ENCODE measurements at regions not wholly inside any gene's neighbourhood (a gene's known extent, or its start where the extent isn't known, plus 50 kb on each side); places are given as distances from the start of the nearest gene placed in this dataset.

DNA sequence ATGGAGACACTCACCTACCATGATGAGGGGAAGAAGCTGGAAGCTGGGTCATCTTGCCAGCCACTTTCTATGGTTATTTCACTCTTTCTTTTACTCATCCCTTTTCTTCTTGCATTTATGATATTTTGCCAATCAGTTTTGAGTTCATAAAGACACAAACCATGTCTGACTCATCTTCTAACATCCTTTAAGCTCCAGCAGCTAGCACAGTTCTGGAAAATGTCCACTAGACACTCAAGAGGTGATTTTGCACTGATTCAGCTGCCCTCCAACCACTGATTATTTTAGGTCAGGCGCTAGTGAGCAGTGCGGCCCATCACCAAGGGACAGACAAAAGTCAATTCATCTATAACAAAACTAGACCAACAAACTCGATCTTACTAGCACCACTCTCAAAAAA, 537.1 kb upstream of the ID2 start:
- TF ChIP-seq RAD21 (IDR thresholded peaks at IDR 0.05; ENCODE audit: low read depth) (no peak), FOXM1 (IDR thresholded peaks at IDR 0.05; ENCODE audit: borderline replicate concordance, low read depth) (no peak), TAF1 (IDR thresholded peaks at IDR 0.05; ENCODE audit: low read depth) (no peak)

DNA sequence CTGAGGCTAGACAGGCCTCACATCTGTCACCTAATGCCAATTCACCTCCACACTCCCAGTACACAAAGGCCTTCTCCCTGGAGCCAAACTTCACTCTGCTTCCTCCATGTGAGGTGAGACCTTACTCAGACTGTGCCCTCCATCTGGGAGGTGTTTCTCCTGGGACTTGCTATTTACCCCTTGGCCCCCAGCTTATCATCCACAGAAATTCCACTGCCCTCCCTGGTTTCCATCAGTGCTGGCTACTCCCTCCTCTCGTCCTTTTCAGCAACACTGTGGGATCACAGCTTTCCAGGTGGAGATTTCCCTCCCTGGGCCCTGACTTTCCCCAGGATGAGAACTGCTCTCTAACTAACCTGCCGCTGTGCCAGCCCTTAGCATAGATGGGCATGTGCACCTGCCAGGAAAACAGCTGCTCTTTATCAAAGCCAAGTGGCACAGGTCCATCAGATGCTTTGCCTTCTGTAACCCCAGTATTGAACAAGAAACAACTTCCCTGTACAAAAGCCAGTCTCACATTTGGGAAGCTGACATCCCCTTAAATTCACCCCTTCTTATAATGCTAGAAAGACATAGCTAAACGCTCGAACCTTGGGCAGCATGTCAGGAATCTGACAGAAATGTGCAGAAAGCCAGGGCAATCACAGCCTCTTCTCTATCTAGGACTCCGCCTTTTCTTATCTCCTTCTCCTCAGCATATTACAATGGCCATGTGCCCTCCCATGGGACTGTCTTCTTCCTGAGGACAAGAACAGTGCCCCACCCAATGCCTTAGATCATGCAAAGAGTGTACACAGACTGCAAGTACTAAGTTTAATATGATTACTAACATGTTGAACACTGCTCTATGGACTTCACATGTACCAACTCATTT, 535.5 kb upstream of the ID2 start:
- TF ChIP-seq TAF1 (IDR thresholded peaks at IDR 0.05; ENCODE audit: low read depth) (no peak), EP300 (IDR thresholded peaks at IDR 0.05; ENCODE audit: borderline replicate concordance) (no peak), EGR1 (IDR thresholded peaks at IDR 0.05) (no peak), FOXM1 (IDR thresholded peaks at IDR 0.05; ENCODE audit: borderline replicate concordance, low read depth) (no peak), TEAD4 (IDR thresholded peaks at IDR 0.05) (no peak), NFIC (IDR thresholded peaks at IDR 0.05) (no peak), CEBPB (IDR thresholded peaks at IDR 0.05) (no peak), TCF12 (IDR thresholded peaks at IDR 0.05; ENCODE audit: low read depth) (no peak), YY1 (IDR thresholded peaks at IDR 0.05; ENCODE audit: low read depth) (no peak), CREB1 (IDR thresholded peaks at IDR 0.05; ENCODE audit: low read depth) (no peak), ZBTB7A (IDR thresholded peaks at IDR 0.05; ENCODE audit: low read depth) (no peak), RAD21 (IDR thresholded peaks at IDR 0.05; ENCODE audit: low read depth) (no peak)
- TF ChIP-seq, protein P1, sequence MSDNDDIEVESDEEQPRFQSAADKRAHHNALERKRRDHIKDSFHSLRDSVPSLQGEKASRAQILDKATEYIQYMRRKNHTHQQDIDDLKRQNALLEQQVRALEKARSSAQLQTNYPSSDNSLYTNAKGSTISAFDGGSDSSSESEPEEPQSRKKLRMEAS (IDR thresholded peaks at IDR 0.05), result no peak
- TF ChIP-seq, protein P2, sequence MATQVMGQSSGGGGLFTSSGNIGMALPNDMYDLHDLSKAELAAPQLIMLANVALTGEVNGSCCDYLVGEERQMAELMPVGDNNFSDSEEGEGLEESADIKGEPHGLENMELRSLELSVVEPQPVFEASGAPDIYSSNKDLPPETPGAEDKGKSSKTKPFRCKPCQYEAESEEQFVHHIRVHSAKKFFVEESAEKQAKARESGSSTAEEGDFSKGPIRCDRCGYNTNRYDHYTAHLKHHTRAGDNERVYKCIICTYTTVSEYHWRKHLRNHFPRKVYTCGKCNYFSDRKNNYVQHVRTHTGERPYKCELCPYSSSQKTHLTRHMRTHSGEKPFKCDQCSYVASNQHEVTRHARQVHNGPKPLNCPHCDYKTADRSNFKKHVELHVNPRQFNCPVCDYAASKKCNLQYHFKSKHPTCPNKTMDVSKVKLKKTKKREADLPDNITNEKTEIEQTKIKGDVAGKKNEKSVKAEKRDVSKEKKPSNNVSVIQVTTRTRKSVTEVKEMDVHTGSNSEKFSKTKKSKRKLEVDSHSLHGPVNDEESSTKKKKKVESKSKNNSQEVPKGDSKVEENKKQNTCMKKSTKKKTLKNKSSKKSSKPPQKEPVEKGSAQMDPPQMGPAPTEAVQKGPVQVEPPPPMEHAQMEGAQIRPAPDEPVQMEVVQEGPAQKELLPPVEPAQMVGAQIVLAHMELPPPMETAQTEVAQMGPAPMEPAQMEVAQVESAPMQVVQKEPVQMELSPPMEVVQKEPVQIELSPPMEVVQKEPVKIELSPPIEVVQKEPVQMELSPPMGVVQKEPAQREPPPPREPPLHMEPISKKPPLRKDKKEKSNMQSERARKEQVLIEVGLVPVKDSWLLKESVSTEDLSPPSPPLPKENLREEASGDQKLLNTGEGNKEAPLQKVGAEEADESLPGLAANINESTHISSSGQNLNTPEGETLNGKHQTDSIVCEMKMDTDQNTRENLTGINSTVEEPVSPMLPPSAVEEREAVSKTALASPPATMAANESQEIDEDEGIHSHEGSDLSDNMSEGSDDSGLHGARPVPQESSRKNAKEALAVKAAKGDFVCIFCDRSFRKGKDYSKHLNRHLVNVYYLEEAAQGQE (IDR thresholded peaks at IDR 0.05; ENCODE audit: low read depth), result no peak
- TF ChIP-seq, protein P3, sequence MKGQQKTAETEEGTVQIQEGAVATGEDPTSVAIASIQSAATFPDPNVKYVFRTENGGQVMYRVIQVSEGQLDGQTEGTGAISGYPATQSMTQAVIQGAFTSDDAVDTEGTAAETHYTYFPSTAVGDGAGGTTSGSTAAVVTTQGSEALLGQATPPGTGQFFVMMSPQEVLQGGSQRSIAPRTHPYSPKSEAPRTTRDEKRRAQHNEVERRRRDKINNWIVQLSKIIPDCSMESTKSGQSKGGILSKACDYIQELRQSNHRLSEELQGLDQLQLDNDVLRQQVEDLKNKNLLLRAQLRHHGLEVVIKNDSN (IDR thresholded peaks at IDR 0.05), result no peak

DNA sequence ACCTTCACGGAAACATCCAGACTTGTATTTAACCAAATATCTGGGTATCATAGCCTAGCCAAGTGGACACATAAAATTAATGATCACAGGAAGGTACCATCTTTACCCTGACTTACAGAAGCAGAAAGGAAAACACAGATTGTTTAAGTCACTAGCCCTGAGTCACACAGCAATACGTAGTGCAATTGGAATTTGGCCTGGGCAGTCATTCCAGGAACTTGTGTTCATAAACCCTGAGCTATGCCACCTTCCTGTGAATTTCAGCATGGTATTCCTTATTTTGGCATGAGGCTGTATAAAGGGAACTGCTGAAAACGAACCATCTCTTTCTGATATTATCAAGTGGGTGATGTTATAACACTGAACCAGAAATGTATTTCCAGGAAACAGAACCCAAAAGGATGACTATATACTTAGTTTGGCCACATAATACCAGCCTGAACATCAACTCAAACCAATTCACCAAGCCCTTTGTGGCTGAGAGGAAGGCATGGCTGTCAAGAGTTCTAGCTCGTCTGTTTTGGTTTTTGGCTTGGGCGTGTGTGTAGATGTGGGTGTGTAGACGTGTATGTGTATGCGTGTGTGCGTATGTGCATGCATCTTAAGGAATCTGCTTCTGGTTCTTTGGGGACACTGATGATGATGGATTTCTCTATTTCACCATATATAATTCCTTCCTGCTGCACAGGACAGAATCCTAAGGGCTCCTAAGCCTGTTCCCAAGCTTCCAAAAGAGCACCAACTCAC, 533.4 kb upstream of the ID2 start:
- TF ChIP-seq EP300 (IDR thresholded peaks at IDR 0.05; ENCODE audit: borderline replicate concordance), result no peak
- TF ChIP-seq RAD21 (IDR thresholded peaks at IDR 0.05; ENCODE audit: low read depth), result no peak
- no peak for TF ChIP-seq TEAD4 (IDR thresholded peaks at IDR 0.05)
- no peak for TF ChIP-seq CEBPB (IDR thresholded peaks at IDR 0.05)
- no peak for TF ChIP-seq CREB1 (IDR thresholded peaks at IDR 0.05; ENCODE audit: low read depth)
- no peak for TF ChIP-seq NFIC (IDR thresholded peaks at IDR 0.05)
- TF ChIP-seq FOXM1 (IDR thresholded peaks at IDR 0.05; ENCODE audit: borderline replicate concordance, low read depth), result no peak
- no peak for TF ChIP-seq YY1 (IDR thresholded peaks at IDR 0.05; ENCODE audit: low read depth)
- TF ChIP-seq TCF12 (IDR thresholded peaks at IDR 0.05; ENCODE audit: low read depth), result no peak
- no peak for TF ChIP-seq EGR1 (IDR thresholded peaks at IDR 0.05)
- TF ChIP-seq, protein P1 (IDR thresholded peaks at IDR 0.05), result no peak
- no peak for TF ChIP-seq TAF1 (IDR thresholded peaks at IDR 0.05; ENCODE audit: low read depth)
- TF ChIP-seq, protein P3 (IDR thresholded peaks at IDR 0.05), result no peak

DNA sequence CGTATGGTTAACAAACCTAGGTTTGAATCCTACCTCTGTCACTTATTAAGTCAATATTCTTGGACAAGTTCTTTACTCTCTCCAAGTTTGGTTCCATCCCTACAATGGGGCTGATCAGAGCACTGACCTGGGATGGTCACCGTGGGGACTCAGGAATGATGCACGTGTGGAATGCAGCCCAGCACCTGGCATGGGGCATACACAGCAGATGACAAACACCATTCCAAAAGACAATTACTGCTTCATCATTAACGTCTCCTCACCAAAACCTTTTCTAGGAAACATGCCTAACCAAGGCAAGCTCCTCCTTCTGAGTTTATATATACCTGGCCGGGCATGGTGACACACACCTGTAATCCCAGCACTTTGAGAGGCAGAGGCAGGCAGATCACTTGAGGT, 532.9 kb upstream of the ID2 start:
- TF ChIP-seq TCF12 (IDR thresholded peaks at IDR 0.05; ENCODE audit: low read depth), result no peak
- no peak for TF ChIP-seq CEBPB (IDR thresholded peaks at IDR 0.05)
- TF ChIP-seq, protein P3 (IDR thresholded peaks at IDR 0.05), result no peak
- no peak for TF ChIP-seq NFIC (IDR thresholded peaks at IDR 0.05)
- no peak for TF ChIP-seq FOXM1 (IDR thresholded peaks at IDR 0.05; ENCODE audit: borderline replicate concordance, low read depth)
- no peak for TF ChIP-seq ZBTB7A (IDR thresholded peaks at IDR 0.05; ENCODE audit: low read depth)
- TF ChIP-seq CREB1 (IDR thresholded peaks at IDR 0.05; ENCODE audit: low read depth), result no peak
- no peak for TF ChIP-seq TEAD4 (IDR thresholded peaks at IDR 0.05)
- TF ChIP-seq RAD21 (IDR thresholded peaks at IDR 0.05; ENCODE audit: low read depth), result no peak
- TF ChIP-seq TAF1 (IDR thresholded peaks at IDR 0.05; ENCODE audit: low read depth), result no peak
- TF ChIP-seq, protein P2 (IDR thresholded peaks at IDR 0.05; ENCODE audit: low read depth), result no peak
- TF ChIP-seq EGR1 (IDR thresholded peaks at IDR 0.05), result no peak
- TF ChIP-seq, protein P1 (IDR thresholded peaks at IDR 0.05), result no peak
- TF ChIP-seq YY1 (IDR thresholded peaks at IDR 0.05; ENCODE audit: low read depth), result no peak
- no peak for TF ChIP-seq EP300 (IDR thresholded peaks at IDR 0.05; ENCODE audit: borderline replicate concordance)
